Stimulated activated CD8-positive, alpha-beta memory T cell treated with anti-CD3 and anti-CD28 coated beads, Interleukin-7, amount 100 ng/mL, for 4 hours (primary cell): ENCODE measurements at regions not wholly inside any gene's neighbourhood (a gene's known extent, or its start where the extent isn't known, plus 50 kb on each side); places are given as distances from the start of the nearest gene placed in this dataset.
"Not testable (repeated sequence)": the region's sequence is repeated elsewhere in the genome, so short reads cannot be mapped to it uniquely, and the experiment has no call there.

ENCODE experiments used
- DNase-seq, 2 donors: peaks; one replicate each; pipeline ENCODE4 v3.0.0-alpha.2; 2020; ENCODE audit warnings: low read depth in 2 of 2

GRCh38 chr10:22467393-22467792 is 122.1 kb downstream of the SPAG6 start:
- not testable (repeated sequence) for DNase-seq

GRCh38 chr10:22468570-22469320 is 123.4 kb downstream of the SPAG6 start:
- DNase-seq: no peak

DNA sequence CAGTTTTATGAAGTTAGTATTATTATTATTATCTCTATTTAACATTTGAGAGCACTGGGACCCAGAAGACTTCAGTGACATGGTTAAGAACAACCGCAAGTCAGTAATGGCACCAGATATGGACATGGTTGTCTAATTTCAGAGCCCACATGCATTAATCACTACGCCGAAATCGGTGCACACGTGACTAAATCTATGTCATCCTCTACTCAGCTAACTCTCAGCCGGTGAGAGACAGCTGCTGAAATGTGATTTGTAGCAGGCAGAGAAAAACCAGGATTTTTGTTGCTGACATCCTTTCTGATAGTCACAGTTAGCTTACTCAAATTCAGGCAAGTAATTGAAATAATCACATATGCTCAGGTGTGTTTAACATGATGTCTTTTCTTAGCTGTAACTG is 127.7 kb downstream of the SPAG6 start:
- no peak for DNase-seq

DNA sequence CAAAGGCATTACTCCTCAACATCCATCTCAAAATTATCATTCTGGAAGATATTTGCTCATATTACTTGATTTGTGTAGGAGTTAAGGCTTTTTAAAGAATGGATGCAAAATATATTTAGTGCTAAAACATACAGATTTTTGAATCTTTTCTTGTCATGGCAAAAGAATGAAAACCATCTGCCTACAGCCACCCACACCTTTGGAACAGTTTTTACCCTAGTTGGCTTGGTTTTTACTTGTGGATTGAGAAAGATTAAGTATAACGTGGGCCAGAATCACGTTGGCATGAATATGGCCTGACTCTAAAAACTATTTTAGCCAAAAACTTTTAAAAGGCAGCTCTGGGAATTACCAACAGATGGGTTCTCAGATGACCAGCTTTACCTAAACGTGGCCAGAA is 128.2 kb downstream of the SPAG6 start:
- DNase-seq: no peak

GRCh38 chr10:22475651-22476600 is 130.6 kb downstream of the SPAG6 start:
- peak in 1 of 2 donors; percentile 25 for DNase-seq

DNA sequence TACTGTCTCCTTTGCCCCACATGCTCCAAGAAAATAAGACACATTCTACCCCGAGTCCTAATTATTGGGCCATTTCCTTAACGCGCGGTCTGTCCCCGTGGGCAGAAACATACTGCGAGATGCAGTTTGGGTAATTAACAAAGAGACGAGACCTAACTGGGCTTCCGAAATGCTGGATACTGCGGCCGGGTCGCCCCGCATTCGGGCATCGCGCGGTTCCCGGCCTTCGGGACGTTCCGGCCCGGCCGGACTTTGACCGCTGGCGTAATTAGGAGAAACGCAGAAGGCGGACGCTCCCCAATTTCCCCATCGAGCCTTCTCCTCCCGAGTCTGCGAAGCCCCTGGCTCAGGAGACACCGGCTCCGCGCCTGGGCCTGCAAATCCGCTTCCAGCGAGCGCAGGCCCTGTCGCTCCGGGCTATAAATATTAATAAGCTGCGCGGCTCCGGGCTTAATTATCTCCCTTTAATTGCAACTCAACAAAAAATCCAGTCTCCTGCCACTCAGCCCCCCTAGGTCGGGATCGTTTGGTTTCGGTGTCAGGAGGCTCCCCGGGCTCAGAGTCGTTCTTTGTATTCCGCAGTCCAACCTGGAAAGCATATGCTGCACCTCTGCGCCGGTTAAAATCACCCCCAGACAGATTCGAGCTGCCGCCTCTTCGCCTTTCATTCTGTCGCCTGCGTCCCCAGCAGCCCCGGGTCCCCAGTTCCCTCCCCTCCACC is 131.5 kb downstream of the SPAG6 start:
- DNase-seq: no peak

DNA sequence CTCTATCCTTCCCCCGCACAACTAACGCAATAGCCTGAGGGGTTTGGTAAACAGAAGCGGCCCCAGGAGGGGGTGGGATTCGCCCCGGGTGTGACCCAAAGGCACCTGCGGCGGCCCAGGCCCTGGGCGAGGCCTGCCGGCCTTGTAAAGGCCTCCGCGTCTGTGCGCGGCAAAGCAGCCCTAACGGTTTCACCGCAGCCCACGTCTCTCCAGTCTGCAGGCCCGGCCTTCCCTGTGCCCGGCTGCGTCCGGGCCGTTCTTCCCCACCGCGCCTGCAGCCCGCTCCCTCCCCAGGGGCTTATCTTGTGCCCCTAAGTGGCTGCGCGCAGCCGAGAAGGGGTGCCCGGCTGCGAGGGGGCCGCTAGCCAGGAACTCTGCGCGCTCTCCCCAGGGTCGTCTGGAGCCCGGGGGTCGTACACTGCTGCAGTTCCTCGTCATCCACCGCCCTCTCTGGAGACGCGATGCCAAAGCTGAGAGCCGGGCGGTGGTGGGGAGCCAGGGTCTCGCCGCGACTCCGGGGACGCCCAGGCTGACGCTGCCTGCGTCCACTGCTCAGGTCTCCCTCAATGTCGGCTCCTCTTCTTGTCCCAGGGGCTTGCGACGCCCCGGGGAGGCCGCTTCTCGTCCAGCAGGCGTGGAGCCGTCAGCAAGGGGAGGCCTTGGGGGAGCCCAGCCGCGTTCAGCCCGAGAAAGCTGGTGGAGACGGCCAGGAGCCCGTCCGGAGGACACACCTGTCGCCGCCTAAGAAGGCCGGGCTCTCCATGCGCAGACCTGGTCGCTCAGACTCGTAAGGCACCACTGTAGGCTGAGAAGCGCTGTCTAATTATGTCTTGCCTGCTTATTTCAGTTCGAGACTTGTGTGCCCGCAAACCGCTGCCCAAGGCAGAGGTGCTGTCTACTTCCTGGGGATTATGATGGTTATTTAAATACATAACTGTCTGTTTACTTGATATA is 132.3 kb downstream of the SPAG6 start:
- DNase-seq: no peak

DNA sequence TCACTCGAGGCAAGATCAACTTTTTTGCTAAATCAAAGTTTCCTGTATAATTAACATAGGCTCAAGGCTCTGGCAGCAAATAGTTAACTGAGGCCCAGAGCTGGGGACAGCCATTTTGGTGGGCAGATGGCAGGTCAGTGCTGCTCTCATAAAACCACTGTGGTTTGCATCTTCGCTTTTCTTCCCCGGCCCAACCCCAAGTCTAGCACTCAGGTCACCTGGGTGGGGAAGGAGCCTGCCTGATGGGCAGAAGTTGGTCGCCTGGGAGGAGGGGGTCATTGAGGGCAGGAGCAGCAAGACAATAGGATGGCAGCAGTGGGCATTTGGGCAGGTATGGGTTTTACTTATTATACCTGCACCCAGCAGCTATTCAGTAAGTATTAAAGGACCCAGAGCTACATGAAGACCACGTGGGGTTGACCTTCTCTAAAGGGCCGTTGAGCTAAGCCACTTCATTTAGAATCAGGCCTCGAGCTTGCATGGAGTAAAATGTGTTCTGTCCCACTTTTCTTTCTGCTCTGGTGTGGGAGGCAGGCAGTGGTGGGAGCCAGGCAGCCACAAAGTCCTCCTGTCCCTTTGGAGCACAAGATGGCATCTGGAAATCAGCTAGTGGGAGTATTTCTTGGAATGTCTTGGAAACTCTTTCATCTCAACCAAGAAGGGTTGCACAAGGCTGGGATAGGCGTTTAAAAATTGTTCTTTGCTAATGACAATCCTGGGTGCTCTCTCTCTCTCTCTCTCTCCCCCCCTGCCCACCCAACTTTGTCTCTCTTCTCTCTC is 133.4 kb downstream of the SPAG6 start:
- DNase-seq: no peak

GRCh38 chr10:22479419-22479818 is 134.1 kb downstream of the SPAG6 start:
- no peak for DNase-seq

- no peak for DNase-seq
These were observed 135.8 kb downstream of the SPAG6 start for GRCh38 chr10:22481106-22481505.

- no peak for DNase-seq
These were observed 136.6 kb downstream of the SPAG6 start for GRCh38 chr10:22481687-22482539.

DNA sequence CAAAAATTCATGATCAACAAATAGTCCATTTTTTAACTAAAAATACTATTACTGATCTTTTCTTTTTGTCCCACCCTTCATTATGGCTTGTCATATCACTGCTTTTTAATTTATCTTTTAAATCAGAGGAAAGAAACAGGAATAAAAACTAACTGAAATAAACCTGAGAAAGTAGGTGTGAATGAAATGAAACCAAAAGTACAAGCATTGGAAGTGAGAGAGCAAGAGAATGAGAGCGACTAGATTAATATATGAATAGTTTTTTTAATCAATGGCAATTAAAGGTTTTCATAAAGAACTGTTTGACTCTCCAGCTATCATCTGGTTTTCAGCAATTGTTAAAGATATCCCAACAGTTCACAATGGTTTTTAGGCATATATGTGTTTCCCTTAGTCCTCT is 137.8 kb downstream of the SPAG6 start:
- no peak for DNase-seq
